A172 (cell line): ENCODE measurements at regions not wholly inside any gene's neighbourhood (a gene's known extent, or its start where the extent isn't known, plus 50 kb on each side); places are given as distances from the start of the nearest gene placed in this dataset.

Experiments
- DNase-seq: peaks from one replicate; pipeline ENCODE4 v3.0.0-alpha.2; 2015; ENCODE audit warnings: low spot score

DNA sequence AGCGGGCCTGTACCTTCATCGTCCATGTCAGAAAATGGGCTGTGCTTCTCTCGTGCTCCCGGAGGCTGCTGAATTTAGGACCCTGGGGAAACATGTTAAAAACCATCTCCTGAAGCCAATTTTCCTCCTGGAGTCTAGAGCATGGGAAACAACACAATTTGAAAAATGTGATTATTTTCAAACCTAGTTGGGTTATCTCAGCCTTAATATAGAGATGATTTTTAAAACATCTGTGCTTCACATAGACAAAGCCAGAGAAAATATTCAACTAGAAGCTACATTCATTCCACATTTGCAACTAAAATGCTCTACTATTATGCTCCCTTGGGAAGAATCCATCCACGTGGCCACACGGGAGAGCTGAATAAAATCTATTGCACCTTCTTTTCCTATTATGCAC, 225.9 kb upstream of the TMEM72 start:
- no peak for DNase-seq

DNA sequence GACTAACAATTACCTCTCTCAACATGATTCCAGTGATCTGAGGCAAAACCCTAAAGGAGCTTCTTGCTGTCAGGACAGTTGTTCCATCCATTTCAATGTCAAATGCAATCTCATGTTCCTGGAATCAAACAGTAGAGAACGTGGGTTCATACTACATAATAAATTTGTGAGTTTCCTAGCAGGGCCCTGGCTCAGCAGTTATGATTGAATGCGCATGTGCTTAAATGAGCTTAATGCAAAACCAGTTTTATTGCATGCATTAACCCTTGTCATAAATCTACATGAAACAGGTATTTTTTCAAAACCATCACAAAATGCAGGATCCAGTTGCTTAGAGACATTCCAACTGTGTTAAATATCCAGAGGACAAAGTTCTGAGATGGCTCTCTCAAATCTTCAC, 225.4 kb upstream of the TMEM72 start:
- no peak for DNase-seq

DNA sequence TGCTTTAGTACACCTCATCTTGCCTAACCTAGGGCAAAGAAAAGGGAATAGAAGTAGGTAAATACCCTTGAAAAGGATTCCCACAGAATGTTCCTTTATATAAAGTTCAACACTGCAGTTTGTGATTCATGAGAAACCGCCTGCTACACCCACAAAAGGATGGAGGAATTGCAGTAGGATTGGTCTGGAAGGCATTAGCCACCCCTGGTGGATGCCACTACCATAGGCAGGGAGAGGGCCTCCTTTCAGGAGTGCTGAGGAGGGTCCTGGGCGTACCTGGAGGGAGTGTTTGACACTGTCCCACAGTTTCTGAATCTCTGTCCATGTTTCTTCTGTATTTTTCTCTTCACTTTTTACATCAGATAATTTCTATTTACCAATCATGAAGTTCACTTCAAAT, 221.8 kb upstream of the TMEM72 start:
- no peak for DNase-seq

DNA sequence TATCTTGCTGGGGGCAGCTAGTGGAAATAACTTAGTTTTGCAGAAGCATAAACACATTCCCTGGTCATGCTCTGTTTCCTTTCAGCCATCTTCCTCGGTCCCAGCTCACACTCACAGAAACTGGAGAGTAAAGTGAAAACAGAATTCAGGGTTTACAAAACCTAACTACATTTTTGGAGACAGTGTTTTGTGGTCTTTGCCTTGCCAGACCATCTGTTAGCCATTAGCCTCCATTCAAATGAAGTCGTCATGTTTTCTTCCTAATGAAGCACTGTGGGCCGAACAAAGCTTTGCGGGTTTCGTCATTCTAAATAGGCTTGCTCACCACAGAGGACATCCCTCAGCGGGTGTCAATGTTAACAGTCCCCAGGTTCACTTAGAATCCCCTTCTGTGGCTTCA, 214.6 kb upstream of the TMEM72 start:
- no peak for DNase-seq

DNA sequence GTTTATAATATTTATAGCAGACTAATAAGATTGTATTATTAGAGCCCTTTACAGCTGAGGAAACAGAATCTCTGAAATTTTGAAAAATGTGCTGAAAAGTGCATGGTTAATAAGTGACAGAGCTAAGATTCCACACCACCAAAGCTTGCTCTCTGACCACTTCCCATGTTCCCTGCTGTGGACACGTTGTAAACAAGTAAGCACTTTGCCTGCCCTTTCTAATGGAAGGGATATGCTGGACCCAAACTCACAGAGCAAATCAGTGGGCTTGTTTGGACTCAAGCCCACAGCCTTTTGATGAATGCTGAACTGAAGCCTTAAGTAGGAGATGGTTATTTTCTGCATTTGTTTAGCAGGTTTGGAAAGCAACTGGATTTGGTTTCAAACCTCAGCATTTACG, 214.0 kb upstream of the TMEM72 start:
- no peak for DNase-seq

DNA sequence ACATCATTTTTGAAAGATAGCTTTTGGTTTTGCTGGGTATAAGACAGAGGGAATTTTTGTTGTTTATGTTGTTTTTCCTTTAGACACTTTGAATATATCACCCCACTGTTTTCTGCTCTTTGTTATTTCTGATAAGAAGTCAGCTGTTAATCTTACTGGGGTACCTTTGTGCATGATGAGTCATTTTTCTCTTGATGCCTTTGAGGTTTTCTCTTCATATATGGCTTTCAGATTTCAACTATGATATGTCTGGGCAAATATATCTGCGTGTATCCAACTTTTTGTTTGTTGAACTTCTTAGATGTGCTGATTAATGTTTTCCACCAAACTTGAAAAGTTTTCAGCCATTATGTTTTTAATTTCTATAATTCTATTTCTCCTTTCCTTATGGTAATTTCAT, 208.6 kb upstream of the TMEM72 start:
- DNase-seq: peak; percentile 58

DNA sequence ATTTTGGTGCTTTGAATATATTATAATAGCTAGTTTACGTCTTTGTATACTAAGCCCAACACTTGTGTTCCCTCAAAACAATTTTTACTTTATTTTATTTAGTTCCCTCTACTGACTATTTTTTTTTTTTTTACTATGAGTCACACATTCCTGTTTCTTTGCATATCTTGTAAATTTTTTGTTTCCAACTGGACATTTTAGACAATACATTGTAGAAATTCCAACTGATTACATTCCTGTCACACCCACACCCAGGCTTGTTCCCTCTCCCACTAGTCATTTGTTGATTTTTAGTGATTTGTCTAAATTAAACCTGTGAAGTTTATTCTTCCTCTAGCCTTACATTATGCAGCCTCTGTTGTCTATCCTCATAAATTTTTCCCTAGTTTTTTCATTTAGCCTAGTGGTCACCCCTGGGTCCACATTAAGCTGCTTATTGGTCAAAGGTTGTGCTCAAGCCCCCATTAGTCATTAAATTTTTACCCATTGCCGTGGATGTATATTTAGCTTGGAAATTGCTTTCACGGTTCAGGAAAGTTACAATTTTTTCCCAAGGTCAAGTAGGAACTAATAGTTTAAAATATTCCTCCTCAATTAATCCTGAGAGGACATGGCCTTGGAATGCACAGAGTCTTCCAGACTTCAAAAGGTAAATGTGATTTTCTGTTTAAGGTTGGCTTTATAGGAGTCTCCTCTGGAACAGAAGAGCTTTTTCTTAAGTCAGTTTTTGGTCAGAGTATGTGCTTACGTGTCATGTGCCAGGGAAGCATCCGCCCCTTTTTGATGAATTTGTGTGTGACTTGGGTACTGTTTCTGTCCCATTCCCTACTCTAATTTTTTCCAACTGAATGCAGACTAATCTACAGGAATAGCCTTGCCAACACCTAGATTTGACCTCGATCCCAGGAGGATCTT, 207.6 kb upstream of the TMEM72 start:
- DNase-seq: peak; percentile 89

DNA sequence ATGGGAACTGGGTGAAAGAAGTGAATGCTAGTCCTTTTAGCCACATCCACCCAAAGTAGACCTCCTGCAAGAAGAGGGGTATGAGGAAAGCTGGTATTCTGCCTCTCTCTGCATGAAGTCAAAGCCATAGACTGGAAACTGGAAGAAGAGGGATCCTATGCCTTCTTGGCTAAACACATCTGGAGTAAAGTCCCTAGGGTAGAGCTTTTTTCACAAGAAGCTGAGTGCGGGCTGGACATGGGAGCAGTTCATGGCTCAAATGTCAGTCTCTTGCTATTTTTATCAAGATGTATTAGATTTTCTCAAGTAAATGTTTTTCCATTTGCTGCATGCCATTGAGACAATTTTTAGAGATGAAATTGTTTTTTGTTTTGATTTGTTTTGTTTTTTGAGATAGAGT, 206.5 kb upstream of the TMEM72 start:
- no peak for DNase-seq

DNA sequence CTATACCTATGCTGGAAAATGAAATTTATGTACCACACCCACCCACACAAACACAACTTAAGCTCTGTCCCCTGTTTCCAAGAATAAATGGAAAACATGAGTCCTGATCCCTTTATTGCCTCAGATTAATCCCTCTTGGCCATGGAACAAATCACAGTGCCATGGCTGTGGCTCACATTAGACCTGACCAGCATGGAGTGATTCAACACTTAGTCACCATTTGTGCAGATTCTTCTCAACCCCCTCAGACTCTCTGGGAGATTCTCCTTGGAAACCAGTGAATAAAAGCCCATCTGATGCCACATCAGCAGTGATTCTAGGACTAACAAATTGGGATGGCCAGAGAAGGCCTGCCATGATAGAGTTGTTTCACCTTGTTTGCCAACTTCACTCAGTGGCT, 204.4 kb upstream of the TMEM72 start:
- peak; percentile 98 for DNase-seq

DNA sequence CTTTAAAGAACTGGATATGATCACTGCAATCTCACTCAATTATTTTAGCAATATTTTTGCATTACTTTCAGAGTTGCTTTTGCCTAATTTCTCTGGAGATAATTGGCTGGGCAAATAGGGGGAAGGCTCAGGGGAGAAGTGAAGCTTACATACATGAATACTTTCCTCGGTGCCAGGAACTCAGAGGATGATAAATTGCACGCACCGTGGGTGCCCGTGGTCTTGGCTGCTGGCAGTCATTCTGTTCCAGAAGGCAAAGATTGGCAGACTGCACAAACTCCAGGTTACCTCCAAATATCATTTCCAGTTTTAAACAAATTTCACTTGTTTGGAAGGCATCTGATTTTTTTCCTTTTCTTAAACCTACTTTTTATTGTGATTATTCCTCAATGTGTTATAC, 197.8 kb upstream of the TMEM72 start:
- no peak for DNase-seq

DNA sequence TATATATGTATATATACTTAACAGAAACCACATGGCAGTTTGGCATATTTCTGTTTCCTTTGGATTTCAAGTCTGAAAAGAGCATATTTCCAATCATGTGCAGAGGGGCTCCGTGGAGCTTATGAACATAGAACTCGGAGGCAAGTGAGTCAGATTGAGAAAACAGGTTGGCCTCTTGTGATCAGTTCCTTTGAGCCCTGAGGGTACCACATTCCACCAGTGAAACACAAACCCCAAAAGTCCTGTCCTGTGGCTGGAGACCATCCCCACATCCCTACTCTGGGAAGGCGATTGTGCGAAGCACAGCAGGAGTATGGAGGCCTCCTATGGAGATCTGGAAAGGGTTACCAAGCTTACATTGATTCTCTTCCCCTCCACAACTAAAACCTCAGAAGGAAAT, 196.7 kb upstream of the TMEM72 start:
- DNase-seq: no peak

DNA sequence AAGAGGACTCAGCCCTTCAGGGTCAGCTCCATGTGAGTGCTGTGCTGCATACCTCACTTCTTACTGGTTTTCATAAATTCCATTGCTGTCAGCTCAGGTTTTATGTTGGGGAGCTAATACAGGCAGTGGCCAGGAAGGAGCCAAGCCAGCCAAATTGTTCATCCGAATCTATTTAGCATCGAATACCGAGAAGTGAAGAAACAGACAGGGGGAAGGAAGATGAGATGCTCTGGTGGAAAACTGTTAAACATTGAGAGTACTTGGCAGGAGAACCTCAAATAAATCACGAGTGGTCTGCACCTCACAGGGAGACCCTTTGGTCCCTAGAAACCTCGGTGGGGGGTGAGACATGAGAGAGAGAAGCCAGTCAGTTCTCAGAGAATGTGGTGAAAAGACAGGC, 196.0 kb upstream of the TMEM72 start:
- DNase-seq: no peak

DNA sequence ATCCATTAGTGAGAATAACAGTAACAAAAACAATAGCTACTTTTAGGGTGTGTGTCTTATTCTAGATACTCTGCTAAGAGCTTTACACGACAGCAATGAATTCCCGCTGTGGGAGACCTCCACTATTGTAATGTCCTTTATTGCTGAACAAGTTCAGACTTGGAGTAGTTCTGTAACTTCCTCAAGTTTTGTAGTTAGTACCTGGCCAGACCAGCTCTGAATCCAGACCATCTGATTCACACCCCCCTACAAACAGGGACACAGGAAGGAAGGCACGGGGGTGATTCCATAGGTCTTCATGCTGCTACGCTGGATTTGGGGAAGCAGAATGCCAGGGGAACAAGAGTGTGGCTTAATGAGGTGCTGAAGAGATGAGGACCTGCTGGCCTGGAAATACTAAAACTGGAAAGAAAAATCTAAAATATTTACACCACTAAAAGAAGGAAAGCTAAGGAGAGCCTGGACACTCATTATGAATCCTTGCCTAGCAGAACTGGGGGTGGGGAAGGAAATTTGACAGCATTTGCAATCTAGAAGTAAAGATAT, 194.6 kb upstream of the TMEM72 start:
- DNase-seq: no peak

DNA sequence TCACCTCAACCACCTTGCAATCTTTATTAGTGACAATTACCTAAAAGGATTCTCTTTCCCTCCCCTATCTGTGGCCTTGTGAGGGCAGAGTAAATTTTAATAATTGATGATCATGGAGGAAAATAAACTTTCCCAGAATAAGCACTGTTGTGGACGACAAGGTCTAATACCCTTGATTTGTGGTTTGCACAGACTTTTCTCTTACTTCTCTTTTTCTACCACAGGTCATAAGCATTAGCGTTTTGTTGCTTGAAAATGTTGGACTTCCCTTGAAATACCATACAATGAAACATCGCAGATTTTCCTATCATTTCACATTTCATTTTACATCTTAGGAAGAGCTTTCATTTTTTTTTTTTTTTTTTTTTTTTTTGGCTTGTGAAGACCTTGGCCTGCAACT, 188.1 kb upstream of the TMEM72 start:
- no peak for DNase-seq

DNA sequence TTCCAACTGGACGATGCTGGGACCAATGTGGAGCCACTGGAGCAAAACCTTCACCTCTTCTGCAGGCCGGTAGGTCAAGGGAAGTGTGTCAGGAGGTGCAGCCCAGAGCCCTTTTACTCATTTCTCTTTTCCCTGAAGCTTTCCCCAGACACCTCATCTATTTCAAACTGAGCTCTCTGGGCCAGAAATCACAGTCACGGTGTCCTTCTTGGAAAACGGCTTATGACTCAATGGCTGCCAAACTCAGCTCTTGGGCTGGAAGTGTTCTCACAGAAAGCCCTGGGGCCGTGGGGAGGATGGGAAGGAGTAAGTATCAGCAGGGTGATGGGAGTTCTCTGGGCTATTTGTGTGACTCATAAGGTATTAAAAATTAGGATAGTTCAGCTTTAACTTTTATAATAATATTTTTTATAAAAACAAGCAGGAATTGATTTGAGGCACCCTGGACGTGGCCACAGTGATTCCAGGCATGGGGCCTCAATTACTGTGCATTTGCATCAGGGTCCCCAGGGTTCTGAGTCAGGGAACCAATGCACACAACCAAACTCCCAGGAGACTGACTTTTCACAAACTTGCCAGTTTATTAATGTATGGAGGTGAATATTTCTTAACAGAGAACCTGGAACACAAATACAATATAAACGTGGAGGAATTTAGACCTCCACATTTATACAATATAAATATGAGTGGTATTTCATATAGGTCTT, 187.4 kb upstream of the TMEM72 start:
- peak; percentile 20 for DNase-seq

DNA sequence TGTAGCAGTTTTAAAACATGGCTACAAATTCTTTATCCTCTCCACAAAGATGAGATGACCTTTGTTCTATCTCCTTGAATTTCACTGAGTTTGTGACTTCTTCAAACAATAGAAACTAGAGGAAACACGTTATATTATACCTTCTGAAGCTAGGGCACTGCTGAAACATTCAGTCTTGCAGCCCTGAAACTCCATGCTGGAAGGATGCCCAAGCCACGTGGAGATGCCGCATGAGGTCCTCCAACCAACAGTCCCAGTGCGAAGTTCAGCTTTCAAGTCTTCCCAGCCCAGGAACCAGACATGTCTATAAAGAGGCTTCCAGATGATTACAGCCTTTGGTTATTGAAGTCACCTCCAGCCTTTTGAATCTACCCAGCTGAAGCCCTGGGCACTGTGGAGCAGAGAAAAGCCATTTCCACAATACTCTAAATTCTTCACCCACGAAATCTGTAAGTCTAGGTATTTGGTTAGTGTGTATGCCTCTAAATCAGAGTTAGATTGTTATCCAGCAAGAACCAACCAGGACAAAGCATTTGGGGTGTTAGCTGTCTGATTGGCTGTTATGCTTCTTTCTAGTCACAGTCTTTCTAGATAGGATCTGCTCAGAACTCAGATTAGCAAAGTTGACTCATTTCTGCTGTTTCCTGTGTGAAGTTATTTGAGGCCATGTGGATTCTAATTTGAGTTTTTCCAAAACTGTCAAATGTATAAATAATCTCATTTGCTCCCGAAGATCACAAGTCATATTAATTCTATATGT, 186.5 kb upstream of the TMEM72 start:
- peak; percentile 61 for DNase-seq

DNA sequence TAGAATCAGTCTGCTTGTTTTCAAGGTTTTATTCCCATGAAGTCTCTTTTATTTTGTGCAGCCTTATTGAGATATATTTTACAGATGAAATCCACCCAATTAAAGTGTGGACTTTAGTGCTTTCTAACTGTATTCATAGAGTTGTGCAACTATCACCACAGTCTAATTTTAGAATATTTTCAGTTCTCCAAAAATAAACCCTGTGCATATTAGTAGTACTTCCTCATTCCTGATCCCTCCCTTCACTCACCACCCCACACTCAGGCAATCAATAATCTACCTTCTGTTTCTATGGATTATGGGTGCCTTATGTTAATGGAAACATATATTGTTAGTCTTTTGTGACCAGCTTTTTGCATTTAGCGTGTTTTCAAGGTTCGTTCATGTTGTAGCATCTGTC, 185.7 kb upstream of the TMEM72 start:
- no peak for DNase-seq

DNA sequence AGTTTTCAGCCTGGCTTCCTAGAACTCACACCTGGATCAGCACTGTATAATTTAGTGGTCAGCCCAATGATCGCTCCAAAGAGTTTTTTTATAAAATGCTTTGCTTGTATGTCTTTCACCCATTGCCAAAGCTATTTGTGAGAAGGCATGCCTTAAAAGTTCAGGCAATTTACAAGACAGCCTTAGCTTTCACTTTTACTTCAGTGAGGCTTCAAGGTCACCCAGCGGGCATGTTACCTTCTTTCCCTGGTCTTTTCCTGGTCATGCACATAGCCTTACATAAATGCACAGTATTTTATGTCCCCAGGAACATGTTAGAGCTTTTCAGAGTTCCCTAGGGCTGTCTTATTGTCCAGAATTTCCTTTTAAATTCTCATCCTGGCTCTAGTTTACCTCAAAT, 179.9 kb upstream of the TMEM72 start:
- no peak for DNase-seq

DNA sequence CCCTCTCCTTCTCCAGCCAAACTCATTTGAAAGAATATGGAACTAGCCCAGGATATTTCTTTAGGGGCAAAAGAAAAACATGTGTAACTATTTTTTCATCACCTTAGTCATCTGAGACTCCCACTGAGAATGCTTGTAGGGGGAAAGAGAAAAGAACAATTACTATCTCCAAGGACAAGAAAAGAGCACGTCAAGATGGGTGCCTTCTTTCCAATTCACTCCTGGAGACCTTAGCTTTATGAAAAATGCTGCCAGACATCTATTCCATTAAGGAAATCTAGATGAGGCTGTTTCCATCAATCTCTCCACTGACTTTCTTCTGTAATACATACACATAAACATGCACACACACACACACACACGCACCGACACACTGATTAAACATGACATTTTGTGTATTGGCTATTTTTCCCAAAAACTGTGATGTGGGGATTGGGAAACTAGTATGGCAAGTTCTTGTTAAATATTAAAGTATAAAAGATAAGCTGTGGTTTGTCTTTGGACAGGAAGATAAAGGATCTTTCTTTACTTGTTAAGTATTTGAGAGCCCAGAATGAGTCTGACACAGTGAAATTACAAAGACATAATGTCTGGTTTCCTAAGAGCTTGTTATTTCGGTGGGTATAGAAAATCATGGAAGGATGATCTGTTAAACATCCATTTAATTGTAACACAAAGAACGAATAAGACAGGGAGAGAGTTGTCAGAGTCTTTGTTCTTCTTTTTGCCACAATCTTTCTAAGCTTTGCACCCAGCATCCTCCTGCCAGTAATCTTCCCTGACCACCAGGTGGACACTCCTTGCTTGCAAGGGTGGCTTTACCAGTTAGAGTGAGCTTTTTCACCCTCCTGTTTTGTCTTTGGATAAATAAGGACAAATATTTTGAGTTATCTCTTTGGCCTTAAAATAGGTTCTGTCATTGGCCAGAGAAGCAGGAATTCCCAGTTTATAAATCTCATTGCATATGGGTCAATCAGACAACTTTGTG, 177.3 kb upstream of the TMEM72 start:
- DNase-seq: no peak

DNA sequence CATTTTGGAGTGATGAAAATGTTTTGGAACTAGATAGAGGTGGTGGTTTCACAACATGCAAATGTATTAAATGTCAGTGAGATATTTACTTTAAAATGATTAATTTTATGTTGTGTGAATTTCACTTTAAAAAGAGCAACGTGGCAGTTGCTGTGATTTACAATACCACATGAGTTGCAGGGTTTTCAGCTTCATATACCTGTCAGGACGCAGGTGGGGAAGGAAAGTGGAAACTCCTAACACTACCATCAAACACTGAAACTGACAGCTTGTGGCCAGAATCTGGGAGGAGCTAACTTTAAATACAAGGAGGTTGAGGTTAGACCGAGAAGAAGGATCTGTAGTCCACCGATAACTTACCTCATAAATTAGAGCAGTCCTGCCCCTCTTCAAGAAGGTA, 168.9 kb upstream of the TMEM72 start:
- DNase-seq: no peak

DNA sequence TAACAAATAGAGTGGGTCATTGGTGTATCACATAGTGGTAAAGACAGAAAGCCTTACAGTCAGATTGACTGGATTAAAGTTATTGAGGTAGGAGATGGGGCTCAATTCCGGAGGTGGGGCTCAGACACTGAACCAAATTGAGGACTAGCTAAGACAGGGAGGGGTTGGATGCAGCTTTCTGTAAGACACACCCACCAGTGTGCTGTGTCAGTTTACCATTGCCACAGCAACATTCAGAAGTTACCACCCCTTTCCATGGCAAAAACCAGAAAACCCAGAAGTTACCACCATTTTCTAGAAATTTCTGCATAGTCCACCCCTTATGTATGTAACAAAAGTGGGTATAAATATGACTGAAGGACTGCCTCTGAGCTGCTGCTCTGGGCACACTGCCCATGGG, 167.6 kb upstream of the TMEM72 start:
- no peak for DNase-seq
